Neural crest cell (in vitro differentiated cells): ENCODE measurements at regions not wholly inside any gene's neighbourhood (a gene's known extent, or its start where the extent isn't known, plus 50 kb on each side); places are given as distances from the start of the nearest gene placed in this dataset.

Experiments used
- DNase-seq: peaks from one replicate; pipeline ENCODE4 v3.0.0; 2021; ENCODE audit warnings: low read depth, mixed read lengths, low spot score
- H3K27ac Mint-ChIP-seq: one replicate; pipeline ENCODE4 v1.8.0; 2021; ENCODE audit warnings: mild to moderate bottlenecking, mixed read lengths; ENCODE audit not compliant: unreplicated experiment
- H3K27me3 Mint-ChIP-seq: 2 replicates; pipeline ENCODE4 v1.8.0; 2021; ENCODE audit warnings: low read depth, mild to moderate bottlenecking, mixed read lengths
- H3K36me3 Mint-ChIP-seq: 2 replicates; pipeline ENCODE4 v1.8.0; 2021; ENCODE audit warnings: low read depth, mild to moderate bottlenecking, mixed read lengths
- H3K4me1 Mint-ChIP-seq: 2 replicates; pipeline ENCODE4 v1.8.0; 2021; ENCODE audit warnings: mixed read lengths
- H3K4me3 Mint-ChIP-seq: one replicate; pipeline ENCODE4 v1.8.0; 2021; ENCODE audit warnings: mild to moderate bottlenecking, mixed read lengths
- H3K9me3 Mint-ChIP-seq: 2 replicates; pipeline ENCODE4 v1.8.0; 2021; ENCODE audit warnings: mixed read lengths
- CTCF ChIP-seq: fragments of 200-600 bp; sonication (generic); conservative IDR thresholded peaks from 2 replicates; pipeline ENCODE4 v1.5.0; 2021; ENCODE audit warnings: antibody characterized with exemption, mild to moderate bottlenecking

GRCh38 chr4:177681902-177682301, 239.7 kb upstream of the AGA start:
- Mint-ChIP-seq H3K27ac (no peak overlapping the region), H3K4me1 (no peaks in the 10 kb centered on the region), H3K27me3 (no peaks in the 10 kb centered on the region), H3K9me3 (no peaks in the 10 kb centered on the region), H3K36me3 (no peaks in the 10 kb centered on the region), H3K4me3 (no peak overlapping the region)
- DNase-seq: no peak
- TF ChIP-seq CTCF: no peak

- H3K4me1 Mint-ChIP-seq: no peaks in the 10 kb centered on the region
- no peak for DNase-seq
- H3K27me3 Mint-ChIP-seq: no peaks in the 10 kb centered on the region
- H3K27ac Mint-ChIP-seq: no peak overlapping the region
- H3K9me3 Mint-ChIP-seq: no peaks in the 10 kb centered on the region
- no peaks in the 10 kb centered on the region for H3K36me3 Mint-ChIP-seq
- no peak overlapping the region for H3K4me3 Mint-ChIP-seq
- no peak for TF ChIP-seq CTCF
These were observed 244.9 kb upstream of the AGA start for GRCh38 chr4:177687117-177687516.

GRCh38 chr4:177692907-177693306, 250.7 kb upstream of the AGA start:
- no peaks in the 10 kb centered on the region for H3K36me3 Mint-ChIP-seq
- no peaks in the 10 kb centered on the region for H3K9me3 Mint-ChIP-seq
- no peak for TF ChIP-seq CTCF
- no peak for DNase-seq
- no peaks in the 10 kb centered on the region for H3K27me3 Mint-ChIP-seq
- H3K4me1 Mint-ChIP-seq: no peaks in the 10 kb centered on the region
- H3K27ac Mint-ChIP-seq: no peak overlapping the region
- no peak overlapping the region for H3K4me3 Mint-ChIP-seq

GRCh38 chr4:177696438-177696966, 254.3 kb upstream of the AGA start:
- DNase-seq: no peak
- Mint-ChIP-seq H3K4me3 (no peak overlapping the region), H3K9me3 (peaks cover 3% of the 10 kb centered on the region), H3K27me3 (no peaks in the 10 kb centered on the region), H3K27ac (no peak overlapping the region), H3K4me1 (no peaks in the 10 kb centered on the region), H3K36me3 (no peaks in the 10 kb centered on the region)
- no peak for TF ChIP-seq CTCF

- no peak overlapping the region for H3K27ac Mint-ChIP-seq
- no peaks in the 10 kb centered on the region for H3K36me3 Mint-ChIP-seq
- no peak for DNase-seq
- H3K27me3 Mint-ChIP-seq: no peaks in the 10 kb centered on the region
- no peaks in the 10 kb centered on the region for H3K4me1 Mint-ChIP-seq
- peaks cover 3% of the 10 kb centered on the region for H3K9me3 Mint-ChIP-seq
- H3K4me3 Mint-ChIP-seq: no peak overlapping the region
- TF ChIP-seq CTCF: no peak
These were observed 257.4 kb upstream of the AGA start for GRCh38 chr4:177699365-177700213.
